Mucosa of descending colon (tissue), 3 donors: ENCODE measurements at regions not wholly inside any gene's neighbourhood (a gene's known extent, or its start where the extent isn't known, plus 50 kb on each side); places are given as distances from the start of the nearest gene placed in this dataset.

Experiments used
- ATAC-seq: fragments of 200-7000 bp; cut with Tn5 transposase; one replicate; pipeline ENCODE4 v1.9.1; 2020; ENCODE audit warnings: mild to moderate bottlenecking, moderate library complexity
- DNase-seq, 3 donors: peaks; one replicate each; pipeline ENCODE4 v3.0.0-alpha.2; 2020
- H3K36me3 ChIP-seq: fragments of 200-600 bp; one replicate; pipeline ENCODE4 v1.8.0; 2021; ENCODE audit warnings: low read depth, mild to moderate bottlenecking
- H3K4me1 ChIP-seq: fragments of 200-600 bp; one replicate; pipeline ENCODE4 v1.8.0; 2021; ENCODE audit warnings: low read depth, mild to moderate bottlenecking
- H3K4me3 ChIP-seq: fragments of 200-600 bp; one replicate; pipeline ENCODE4 v1.8.0; 2021; ENCODE audit warnings: mild to moderate bottlenecking
- H3K9me3 ChIP-seq: fragments of 200-600 bp; one replicate; pipeline ENCODE4 v1.8.0; 2021; ENCODE audit warnings: mild to moderate bottlenecking
- intact Hi-C, 2 donors: fragments of 100-400 bp; cut with DNase I in 1 of 2; cut with micrococcal nuclease in 1 of 2; formaldehyde crosslinking; loops; one replicate each; pipeline versions ENCODE4 v1.11.0 to v1.11.1; 2022; cut with DNase I, micrococcal nuclease
- TF ChIP-seq, protein P1 (sequence below): fragments of 200-600 bp; IDR thresholded peaks from one replicate; pipeline ENCODE4 v1.8.0; 2022; ENCODE audit warnings: antibody characterized with exemption, mild to moderate bottlenecking
- donor health status: DM: no; HTN: no; CAD: no; lungs with moderate emphysema.
- donor health status: DM: no; HTN: no; CAD: no.
- donor health status: DM: no; HTN: yes; CAD: no.

DNA sequence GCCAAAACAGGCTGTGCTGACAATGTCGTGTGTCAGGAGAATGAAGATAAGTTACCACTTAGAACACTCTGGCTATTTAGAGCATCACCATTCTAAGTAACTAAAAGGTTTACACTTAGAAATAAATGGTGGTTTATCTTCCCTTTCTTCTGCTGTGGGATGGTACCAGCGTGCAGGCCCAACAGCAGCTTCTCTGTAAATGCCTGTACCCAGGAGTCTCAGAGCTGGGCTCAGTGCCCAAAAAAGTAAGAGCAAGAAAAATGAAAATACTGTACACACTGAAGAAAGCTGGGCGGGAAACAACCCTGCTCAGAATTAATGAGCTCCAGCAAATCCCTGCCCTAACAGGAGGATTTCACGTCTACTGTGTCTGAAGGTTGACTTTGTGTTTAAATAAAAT, 206.5 kb downstream of the MFSD1 start:
- TF ChIP-seq, protein P1, sequence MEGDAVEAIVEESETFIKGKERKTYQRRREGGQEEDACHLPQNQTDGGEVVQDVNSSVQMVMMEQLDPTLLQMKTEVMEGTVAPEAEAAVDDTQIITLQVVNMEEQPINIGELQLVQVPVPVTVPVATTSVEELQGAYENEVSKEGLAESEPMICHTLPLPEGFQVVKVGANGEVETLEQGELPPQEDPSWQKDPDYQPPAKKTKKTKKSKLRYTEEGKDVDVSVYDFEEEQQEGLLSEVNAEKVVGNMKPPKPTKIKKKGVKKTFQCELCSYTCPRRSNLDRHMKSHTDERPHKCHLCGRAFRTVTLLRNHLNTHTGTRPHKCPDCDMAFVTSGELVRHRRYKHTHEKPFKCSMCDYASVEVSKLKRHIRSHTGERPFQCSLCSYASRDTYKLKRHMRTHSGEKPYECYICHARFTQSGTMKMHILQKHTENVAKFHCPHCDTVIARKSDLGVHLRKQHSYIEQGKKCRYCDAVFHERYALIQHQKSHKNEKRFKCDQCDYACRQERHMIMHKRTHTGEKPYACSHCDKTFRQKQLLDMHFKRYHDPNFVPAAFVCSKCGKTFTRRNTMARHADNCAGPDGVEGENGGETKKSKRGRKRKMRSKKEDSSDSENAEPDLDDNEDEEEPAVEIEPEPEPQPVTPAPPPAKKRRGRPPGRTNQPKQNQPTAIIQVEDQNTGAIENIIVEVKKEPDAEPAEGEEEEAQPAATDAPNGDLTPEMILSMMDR, result no peak
- intact Hi-C loops, result no loop called here
- no peak for DNase-seq
- Histone ChIP-seq H3K4me3 (no peak overlapping the region), H3K36me3 (no peaks in the 10 kb centered on the region), H3K9me3 (no peaks in the 10 kb centered on the region), H3K4me1 (no peaks in the 10 kb centered on the region)
- ATAC-seq, result no peak

DNA sequence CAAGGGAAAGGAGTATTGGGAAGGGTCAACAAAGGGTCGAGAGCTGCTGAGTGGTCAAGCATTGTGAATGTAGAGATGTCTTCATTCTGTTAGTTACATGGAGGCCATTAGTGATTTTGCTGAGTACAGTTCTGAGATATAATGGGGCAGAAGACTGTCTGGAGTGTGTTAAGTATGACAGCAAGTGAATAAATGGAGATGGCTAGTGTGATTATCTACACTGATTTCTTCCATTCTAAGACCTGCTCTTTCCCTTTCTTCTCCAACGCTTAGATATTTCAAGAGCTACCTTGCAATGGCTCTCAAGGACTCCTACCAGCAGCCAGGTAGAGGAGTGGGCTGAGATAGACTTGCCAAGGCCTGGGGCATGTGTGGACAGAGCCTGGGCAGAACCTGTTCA, 216.5 kb downstream of the MFSD1 start:
- TF ChIP-seq, protein P1, result no peak
- Histone ChIP-seq H3K4me1 (no peaks in the 10 kb centered on the region), H3K36me3 (no peaks in the 10 kb centered on the region), H3K4me3 (no peak overlapping the region), H3K9me3 (peaks cover 13% of the 10 kb centered on the region)
- no peak for DNase-seq
- ATAC-seq, result no peak
- intact Hi-C loops, result no loop called here

DNA sequence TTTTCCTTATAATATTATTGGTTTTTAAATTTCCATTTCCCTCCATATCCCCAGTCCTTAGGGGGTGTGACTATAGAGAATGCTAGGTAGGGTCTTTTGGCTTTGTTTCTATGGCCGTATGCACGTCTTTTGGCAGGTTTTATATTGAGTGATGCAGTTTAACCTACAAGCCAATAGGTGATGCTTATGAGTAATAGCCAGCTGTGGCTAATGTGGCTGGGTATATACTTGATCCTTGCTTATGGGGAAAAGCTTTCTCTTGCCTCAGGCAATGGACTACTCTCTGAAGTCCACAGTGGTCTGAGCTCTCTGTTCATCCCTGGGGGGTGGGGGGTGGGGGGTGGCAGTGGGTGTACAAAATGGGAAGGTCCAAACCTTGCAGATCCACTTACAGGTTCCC, 223.9 kb downstream of the MFSD1 start:
- Histone ChIP-seq H3K9me3 (peaks cover 13% of the 10 kb centered on the region), H3K4me1 (no peaks in the 10 kb centered on the region), H3K36me3 (no peaks in the 10 kb centered on the region), H3K4me3 (no peak overlapping the region)
- TF ChIP-seq, protein P1, result no peak
- intact Hi-C loops, result no loop called here
- DNase-seq, result no peak
- ATAC-seq, result no peak

DNA sequence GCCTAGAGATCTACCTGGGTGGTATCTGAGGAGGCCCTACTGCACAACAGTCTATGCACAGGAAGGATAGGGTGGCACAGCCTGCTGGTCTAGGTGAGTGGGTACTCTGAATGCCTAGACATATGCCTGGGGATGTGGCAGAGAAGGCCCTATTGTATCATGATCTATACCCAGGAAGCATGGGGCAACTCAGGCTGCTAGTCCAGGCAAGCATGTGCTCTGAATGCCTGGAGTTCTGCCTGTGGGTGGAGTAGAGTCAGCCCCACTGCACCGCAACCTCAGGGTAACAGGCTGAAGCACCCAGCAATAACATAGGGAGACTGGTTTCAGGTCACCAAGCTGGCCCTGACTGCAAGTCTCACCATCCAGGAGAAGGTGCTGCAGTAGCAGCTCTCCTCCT, 224.7 kb downstream of the MFSD1 start:
- no peaks in the 10 kb centered on the region for H3K4me1 ChIP-seq
- peaks cover 13% of the 10 kb centered on the region for H3K9me3 ChIP-seq
- intact Hi-C loops, result no loop called here
- no peak overlapping the region for H3K4me3 ChIP-seq
- no peak for ATAC-seq
- TF ChIP-seq, protein P1, result no peak
- no peaks in the 10 kb centered on the region for H3K36me3 ChIP-seq
- no peak for DNase-seq

DNA sequence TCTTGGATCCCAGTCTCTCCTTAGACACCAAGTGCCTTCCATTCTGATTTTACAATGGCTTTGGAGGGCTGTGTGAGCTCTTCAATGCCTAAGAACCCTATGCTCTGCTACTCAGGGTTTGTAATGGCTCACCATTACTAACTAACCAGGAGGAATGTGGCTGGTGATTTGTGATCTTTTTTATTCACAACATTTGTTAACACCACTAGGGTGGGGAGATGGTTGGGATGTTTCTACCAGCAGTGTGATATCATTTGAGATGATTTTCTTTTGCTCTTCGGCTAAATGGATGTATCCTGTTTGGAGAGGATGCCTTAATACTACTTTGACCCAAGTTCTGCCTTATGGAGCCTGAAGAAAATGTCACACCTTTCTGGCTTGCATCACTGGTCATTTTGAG, 226.9 kb downstream of the MFSD1 start:
- intact Hi-C loops, result no loop called here
- Histone ChIP-seq H3K36me3 (no peaks in the 10 kb centered on the region), H3K4me1 (no peaks in the 10 kb centered on the region), H3K9me3 (no peaks in the 10 kb centered on the region), H3K4me3 (no peak overlapping the region)
- TF ChIP-seq, protein P1, result no peak
- no peak for DNase-seq
- ATAC-seq, result no peak

DNA sequence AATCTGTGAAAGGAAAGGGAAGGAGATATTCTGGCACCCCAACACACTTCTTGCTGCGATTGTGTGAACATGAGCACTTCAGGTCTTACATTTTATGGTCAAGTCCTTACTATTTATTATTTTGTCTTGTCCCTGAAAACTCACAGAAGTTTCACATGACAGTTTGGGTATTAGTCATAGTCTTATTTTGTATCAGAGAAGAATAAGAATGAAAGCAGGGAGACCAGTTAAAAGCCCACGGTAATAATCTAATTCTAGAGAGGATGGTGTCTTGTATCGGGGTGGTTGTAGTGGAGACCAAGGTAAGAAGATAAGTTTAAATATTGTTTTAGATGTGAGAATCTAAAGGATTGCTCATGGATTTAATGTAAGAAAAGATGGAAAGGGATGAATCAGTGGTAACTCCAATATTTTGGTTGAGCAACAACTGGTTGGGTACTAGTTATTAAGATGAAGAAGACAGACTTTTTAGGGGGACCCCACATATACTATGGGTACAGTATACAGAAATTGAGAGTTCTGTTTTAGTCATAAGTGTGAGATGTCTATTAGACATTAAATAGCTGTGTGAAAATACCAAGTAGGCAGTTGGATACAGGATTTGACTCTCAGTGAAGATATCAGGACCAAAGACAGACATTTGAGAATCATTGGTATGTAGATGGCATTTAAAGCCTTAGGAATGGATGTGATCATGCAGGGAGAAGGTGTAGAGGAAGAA, 227.6 kb downstream of the MFSD1 start:
- DNase-seq, result no peak
- intact Hi-C loops, result no loop called here
- H3K9me3 ChIP-seq, result no peaks in the 10 kb centered on the region
- H3K4me3 ChIP-seq, result no peak overlapping the region
- TF ChIP-seq, protein P1, result no peak
- no peaks in the 10 kb centered on the region for H3K36me3 ChIP-seq
- H3K4me1 ChIP-seq, result no peaks in the 10 kb centered on the region
- no peak for ATAC-seq
